ENCODE measurements at regions not wholly inside any gene's neighbourhood (a gene's known extent, or its start where the extent isn't known, plus 50 kb on each side); places are given as distances from the start of the nearest gene placed in this dataset.

DNA sequence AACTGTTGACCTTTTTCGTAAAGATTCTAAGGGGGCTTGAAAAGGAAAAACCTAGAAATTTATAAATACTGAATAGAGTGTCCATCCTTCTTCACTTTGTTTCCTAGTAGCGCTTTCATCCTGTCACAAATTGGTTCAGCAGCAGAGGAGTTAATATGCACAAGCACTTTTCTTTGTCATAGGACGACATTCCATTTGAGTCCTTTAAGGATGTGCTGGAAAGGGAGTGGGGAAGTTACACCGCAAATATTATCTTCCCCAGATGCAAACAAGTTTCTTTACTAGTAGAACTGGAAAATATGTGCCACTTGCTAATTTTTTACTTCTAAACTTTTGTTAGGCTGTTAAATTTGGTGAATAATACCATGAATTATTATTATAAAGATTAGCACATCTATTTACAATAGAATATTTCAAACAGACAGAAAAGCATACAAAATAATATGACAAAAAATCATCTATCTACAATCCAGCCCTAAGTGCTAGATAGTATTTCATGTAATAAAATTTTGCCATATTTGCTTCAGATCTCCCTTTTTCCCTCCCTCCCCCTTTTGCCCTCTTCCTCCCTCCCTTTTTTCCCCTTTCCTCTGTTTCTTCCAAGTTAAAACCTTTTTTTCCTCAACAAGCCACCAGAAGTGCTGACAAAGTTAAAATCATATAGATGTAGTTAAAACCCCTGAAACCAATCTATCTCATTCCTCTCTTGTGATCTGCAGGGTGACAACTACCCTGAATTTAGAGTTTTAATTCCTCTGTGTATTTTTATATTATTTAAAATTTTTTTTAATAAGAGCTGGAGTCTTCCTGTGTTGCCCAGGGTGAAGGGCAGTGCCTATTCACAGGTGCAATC is 50.5 kb upstream of the MAP4K3 start:
- no peak for DNase-seq (ENCODE audit: low read depth in 1 of 2, low spot score in 1 of 2)
- H3K4me3 ChIP-seq (replicated peaks; ENCODE audit: insufficient read depth, low read length): no peak overlapping the region
- no peak overlapping the region for H3K27ac ChIP-seq (replicated peaks)
- TF ChIP-seq SPI1 (IDR thresholded peaks at IDR 0.05; ENCODE audit: borderline replicate concordance, low read depth) (no peak), GABPA (IDR thresholded peaks at IDR 0.05; ENCODE audit: low read depth) (no peak)
- H3K27me3 ChIP-seq (ENCODE audit: insufficient read depth, poor library complexity, severe bottlenecking): no peaks in the 10 kb centered on the region

DNA sequence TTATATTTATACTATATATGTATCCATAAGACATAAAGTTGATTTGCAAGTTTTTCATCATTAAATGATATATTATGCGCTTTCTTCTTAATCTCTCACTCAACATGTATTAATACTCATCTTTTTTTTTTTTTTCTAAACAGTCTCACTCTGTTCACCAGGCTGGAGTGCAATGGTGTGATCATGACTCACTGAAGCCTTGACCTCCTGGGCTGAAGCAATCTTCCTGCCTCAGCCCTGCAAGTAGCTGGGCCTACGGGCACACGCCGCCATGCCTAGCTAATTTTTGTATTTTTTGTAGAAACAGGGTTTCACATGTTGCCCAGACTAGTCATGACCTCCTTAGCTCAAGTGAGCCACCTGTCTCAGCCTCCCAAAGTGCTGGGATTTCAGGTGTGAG is 51.4 kb upstream of the MAP4K3 start:
- DNase-seq (ENCODE audit: low read depth in 1 of 2, low spot score in 1 of 2): peak in 1 of 2 experiments; percentile 43
- TF ChIP-seq SPI1 (IDR thresholded peaks at IDR 0.05; ENCODE audit: borderline replicate concordance, low read depth) (no peak), GABPA (IDR thresholded peaks at IDR 0.05; ENCODE audit: low read depth) (no peak), POLR2AphosphoS5 (IDR thresholded peaks at IDR 0.05; ENCODE audit: low read depth) (no peak)
- TF ChIP-seq, protein P1, sequence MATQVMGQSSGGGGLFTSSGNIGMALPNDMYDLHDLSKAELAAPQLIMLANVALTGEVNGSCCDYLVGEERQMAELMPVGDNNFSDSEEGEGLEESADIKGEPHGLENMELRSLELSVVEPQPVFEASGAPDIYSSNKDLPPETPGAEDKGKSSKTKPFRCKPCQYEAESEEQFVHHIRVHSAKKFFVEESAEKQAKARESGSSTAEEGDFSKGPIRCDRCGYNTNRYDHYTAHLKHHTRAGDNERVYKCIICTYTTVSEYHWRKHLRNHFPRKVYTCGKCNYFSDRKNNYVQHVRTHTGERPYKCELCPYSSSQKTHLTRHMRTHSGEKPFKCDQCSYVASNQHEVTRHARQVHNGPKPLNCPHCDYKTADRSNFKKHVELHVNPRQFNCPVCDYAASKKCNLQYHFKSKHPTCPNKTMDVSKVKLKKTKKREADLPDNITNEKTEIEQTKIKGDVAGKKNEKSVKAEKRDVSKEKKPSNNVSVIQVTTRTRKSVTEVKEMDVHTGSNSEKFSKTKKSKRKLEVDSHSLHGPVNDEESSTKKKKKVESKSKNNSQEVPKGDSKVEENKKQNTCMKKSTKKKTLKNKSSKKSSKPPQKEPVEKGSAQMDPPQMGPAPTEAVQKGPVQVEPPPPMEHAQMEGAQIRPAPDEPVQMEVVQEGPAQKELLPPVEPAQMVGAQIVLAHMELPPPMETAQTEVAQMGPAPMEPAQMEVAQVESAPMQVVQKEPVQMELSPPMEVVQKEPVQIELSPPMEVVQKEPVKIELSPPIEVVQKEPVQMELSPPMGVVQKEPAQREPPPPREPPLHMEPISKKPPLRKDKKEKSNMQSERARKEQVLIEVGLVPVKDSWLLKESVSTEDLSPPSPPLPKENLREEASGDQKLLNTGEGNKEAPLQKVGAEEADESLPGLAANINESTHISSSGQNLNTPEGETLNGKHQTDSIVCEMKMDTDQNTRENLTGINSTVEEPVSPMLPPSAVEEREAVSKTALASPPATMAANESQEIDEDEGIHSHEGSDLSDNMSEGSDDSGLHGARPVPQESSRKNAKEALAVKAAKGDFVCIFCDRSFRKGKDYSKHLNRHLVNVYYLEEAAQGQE (IDR thresholded peaks at IDR 0.05; ENCODE audit: insufficient replicate concordance, low read depth): no peak
- TF ChIP-seq, protein P2, sequence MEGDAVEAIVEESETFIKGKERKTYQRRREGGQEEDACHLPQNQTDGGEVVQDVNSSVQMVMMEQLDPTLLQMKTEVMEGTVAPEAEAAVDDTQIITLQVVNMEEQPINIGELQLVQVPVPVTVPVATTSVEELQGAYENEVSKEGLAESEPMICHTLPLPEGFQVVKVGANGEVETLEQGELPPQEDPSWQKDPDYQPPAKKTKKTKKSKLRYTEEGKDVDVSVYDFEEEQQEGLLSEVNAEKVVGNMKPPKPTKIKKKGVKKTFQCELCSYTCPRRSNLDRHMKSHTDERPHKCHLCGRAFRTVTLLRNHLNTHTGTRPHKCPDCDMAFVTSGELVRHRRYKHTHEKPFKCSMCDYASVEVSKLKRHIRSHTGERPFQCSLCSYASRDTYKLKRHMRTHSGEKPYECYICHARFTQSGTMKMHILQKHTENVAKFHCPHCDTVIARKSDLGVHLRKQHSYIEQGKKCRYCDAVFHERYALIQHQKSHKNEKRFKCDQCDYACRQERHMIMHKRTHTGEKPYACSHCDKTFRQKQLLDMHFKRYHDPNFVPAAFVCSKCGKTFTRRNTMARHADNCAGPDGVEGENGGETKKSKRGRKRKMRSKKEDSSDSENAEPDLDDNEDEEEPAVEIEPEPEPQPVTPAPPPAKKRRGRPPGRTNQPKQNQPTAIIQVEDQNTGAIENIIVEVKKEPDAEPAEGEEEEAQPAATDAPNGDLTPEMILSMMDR (IDR thresholded peaks at IDR 0.05; ENCODE audit: insufficient read depth, low read length): no peak
- H3K4me3 ChIP-seq (replicated peaks; ENCODE audit: insufficient read depth, low read length): no peak overlapping the region
- H3K27ac ChIP-seq (replicated peaks): no peak overlapping the region
- no peaks in the 10 kb centered on the region for H3K27me3 ChIP-seq (ENCODE audit: insufficient read depth, poor library complexity, severe bottlenecking)

DNA sequence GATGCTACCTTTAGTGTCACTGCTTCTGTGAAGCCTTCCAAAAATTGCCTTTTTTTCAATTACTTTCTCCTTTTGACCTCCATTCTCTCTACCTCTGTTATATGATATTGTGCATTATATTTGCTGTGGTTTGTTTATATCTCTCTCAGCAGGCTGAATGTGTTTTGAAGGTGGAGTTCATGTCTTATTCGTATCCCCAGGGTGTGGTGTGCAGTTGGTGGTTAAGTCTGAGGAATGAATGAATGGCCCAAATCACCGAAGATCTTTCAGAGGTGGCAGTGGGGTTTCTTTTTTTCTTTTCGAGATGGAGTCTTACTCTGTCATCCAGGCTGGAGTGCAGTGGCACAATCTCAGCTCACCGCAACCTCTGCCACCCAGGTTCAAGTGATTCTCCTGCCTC is 53.5 kb upstream of the MAP4K3 start:
- H3K27ac ChIP-seq (replicated peaks): no peak overlapping the region
- no peaks in the 10 kb centered on the region for H3K27me3 ChIP-seq (ENCODE audit: insufficient read depth, poor library complexity, severe bottlenecking)
- DNase-seq (ENCODE audit: low read depth in 1 of 2, low spot score in 1 of 2): no peak
- TF ChIP-seq GABPA (IDR thresholded peaks at IDR 0.05; ENCODE audit: low read depth) (no peak), POLR2AphosphoS5 (IDR thresholded peaks at IDR 0.05; ENCODE audit: low read depth) (no peak), SPI1 (IDR thresholded peaks at IDR 0.05; ENCODE audit: borderline replicate concordance, low read depth) (no peak)
- TF ChIP-seq, protein P2 (IDR thresholded peaks at IDR 0.05; ENCODE audit: insufficient read depth, low read length): no peak
- TF ChIP-seq, protein P1 (IDR thresholded peaks at IDR 0.05; ENCODE audit: insufficient replicate concordance, low read depth): no peak
- H3K4me3 ChIP-seq (replicated peaks; ENCODE audit: insufficient read depth, low read length): no peak overlapping the region

DNA sequence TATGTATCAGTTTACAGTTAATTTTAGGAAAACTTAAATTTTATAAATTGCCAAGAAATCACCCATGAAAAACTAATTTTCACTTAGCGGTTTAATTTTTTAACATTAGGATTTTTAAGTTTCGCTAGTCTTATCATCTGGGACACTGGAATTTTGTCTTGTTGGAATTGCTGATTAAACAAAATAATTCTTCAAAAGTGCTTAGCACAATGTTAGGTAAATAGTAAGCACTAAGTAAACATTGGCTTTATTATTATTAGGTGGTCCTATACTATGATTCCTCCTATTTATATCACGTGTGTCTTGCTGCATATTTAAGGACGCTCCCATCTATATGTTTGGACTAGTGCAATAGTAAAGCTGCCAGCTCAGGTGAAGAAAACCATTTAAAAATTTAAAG is 54.6 kb upstream of the MAP4K3 start:
- DNase-seq (ENCODE audit: low read depth in 1 of 2, low spot score in 1 of 2): no peak
- no peak overlapping the region for H3K4me3 ChIP-seq (replicated peaks; ENCODE audit: insufficient read depth, low read length)
- no peak for TF ChIP-seq GABPA (IDR thresholded peaks at IDR 0.05; ENCODE audit: low read depth)
- no peak for TF ChIP-seq POLR2AphosphoS5 (IDR thresholded peaks at IDR 0.05; ENCODE audit: low read depth)
- TF ChIP-seq, protein P2 (IDR thresholded peaks at IDR 0.05; ENCODE audit: insufficient read depth, low read length): no peak
- TF ChIP-seq SPI1 (IDR thresholded peaks at IDR 0.05; ENCODE audit: borderline replicate concordance, low read depth): no peak
- TF ChIP-seq, protein P1 (IDR thresholded peaks at IDR 0.05; ENCODE audit: insufficient replicate concordance, low read depth): no peak
- H3K27ac ChIP-seq (replicated peaks): no peak overlapping the region
- no peaks in the 10 kb centered on the region for H3K27me3 ChIP-seq (ENCODE audit: insufficient read depth, poor library complexity, severe bottlenecking)
